ENCODE measurements at regions not wholly inside any gene's neighbourhood (a gene's known extent, or its start where the extent isn't known, plus 50 kb on each side); places are given as distances from the start of the nearest gene placed in this dataset.
A peak's percentile ranks its signal among the peaks of the same experiment; 100 is the strongest.

DNA sequence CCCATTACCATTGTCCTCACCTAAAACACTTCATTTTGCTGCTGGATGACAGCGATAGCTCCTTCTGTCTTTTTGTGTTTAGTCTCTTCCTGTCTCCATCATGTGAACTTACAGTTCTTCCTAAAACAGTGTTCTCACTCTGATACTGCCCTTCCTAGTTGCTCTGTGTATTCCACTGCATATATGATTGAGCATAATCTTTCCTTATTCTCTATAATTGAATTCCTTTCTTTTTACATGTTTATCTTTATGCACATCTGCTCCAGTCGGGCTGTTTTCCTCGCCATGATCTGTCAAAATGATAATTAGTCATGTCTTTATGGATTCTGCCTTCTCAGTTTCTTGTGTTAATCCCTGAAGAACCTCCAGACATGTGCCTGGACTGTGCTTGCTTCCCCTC, 405.1 kb upstream of the SEMA6D start:
- intact Hi-C loops (cut with DNase I): no loop called here

DNA sequence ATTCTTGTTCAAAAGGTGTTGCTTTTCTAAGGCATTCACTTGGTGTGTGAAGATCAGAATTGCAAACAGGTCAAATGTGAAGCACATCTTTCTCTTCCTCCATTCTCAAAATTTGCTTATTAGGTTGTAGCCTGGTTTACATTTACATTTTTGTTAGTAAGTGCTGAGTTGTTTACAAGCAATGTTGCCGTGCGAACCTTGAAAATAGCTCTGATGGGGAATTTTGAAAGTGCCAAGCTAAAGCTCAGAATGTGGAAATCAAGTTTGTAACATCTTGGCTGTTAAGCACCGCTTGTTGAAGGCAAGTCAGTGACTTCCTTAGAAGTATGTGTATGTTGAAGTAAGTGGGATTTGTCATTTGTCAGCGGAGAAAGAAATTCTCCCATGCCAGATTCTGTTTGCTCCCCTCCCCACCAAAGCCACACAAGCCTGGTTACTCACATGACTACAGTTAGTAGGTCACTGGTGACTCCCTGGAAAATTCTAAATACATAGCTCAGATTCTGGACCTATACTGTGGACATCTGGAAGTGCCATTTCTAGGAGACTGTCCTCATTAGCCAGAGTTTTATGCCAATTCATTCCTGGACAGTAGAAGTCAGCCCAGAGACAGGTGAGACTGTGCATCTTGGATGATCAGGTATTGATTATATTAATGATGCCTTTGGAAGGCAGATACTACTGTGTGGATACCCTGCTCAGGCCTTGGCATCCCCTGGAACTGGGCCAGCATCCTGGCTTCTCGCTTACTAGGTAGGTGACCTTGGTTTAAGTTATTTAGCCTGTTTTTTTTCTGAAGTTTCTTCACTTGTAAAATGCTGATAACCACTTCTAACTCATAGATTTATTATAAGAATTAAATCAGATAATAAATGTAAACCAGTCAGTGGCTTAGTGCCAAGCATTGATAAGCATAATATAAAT, 390.6 kb upstream of the SEMA6D start:
- intact Hi-C loops (cut with DNase I): no loop called here
- DNase-seq: peak in 3 of 4 donors; percentile 13 to 16 (median 15)
- H3K27ac ChIP-seq: no peak overlapping the region
- H3K27me3 ChIP-seq: no peaks in the 10 kb centered on the region
- H3K4me1 ChIP-seq: peaks cover 2% of the 10 kb centered on the region
- H3K36me3 ChIP-seq (replicated peaks in 1 of 2; ENCODE audit: insufficient read depth in 1 of 2, low read depth in 2 of 2): no peaks in the 10 kb centered on the region
- H3K4me3 ChIP-seq: no peak overlapping the region
- WGBS, 2 donors: 59 to 60% methylated on average over 5 of the region's 5 CpGs
- TF ChIP-seq, protein P1, sequence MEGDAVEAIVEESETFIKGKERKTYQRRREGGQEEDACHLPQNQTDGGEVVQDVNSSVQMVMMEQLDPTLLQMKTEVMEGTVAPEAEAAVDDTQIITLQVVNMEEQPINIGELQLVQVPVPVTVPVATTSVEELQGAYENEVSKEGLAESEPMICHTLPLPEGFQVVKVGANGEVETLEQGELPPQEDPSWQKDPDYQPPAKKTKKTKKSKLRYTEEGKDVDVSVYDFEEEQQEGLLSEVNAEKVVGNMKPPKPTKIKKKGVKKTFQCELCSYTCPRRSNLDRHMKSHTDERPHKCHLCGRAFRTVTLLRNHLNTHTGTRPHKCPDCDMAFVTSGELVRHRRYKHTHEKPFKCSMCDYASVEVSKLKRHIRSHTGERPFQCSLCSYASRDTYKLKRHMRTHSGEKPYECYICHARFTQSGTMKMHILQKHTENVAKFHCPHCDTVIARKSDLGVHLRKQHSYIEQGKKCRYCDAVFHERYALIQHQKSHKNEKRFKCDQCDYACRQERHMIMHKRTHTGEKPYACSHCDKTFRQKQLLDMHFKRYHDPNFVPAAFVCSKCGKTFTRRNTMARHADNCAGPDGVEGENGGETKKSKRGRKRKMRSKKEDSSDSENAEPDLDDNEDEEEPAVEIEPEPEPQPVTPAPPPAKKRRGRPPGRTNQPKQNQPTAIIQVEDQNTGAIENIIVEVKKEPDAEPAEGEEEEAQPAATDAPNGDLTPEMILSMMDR (IDR thresholded peaks at IDR 0.05): no peak
- no peak for TF ChIP-seq POLR2A (IDR thresholded peaks at IDR 0.05)
- H3K9me3 ChIP-seq: no peaks in the 10 kb centered on the region
- no peak for ATAC-seq

More for the DNA sequence above, 405.1 kb upstream of the SEMA6D start:
- Histone ChIP-seq H3K4me3 (no peak overlapping the region), H3K4me1 (no peaks in the 10 kb centered on the region), H3K36me3 (replicated peaks in 1 of 2; ENCODE audit: insufficient read depth in 1 of 2, low read depth in 2 of 2) (no peaks in the 10 kb centered on the region), H3K9me3 (no peaks in the 10 kb centered on the region), H3K27ac (no peak overlapping the region), H3K27me3 (no peaks in the 10 kb centered on the region)
- no peak for DNase-seq
- TF ChIP-seq POLR2A (IDR thresholded peaks at IDR 0.05): no peak
- TF ChIP-seq, protein P1 (IDR thresholded peaks at IDR 0.05): no peak
- no peak for ATAC-seq
- 60 to 65% methylated on average over 3 of the region's 3 CpGs for WGBS, 2 donors

DNA sequence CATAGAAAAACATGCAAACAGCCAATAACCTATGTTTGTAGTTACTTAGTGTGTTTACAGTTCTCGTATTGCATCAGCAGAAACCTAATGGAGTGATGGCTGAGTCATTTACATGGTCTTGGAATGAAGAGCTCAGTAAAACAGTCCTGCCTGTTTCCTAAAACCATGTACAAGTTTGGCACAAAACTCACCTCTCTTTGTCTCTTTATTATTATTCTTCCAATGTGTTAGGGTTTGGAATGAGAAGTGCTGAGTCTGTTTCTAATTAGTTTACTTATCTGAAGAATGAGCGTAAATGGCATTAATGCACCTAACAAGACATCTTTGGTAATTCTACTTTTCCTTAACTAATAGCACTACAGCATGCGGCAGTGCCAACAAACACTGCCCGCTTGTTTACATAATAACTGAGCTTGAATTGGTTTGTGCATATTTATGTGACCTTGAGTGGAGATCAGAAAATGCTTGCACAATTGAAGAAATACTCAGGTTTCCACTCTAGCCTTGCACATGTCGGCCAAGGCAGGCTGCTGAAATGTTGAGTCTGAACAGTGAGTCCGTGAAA, 385.4 kb upstream of the SEMA6D start:
- TF ChIP-seq, protein P1 (IDR thresholded peaks at IDR 0.05): no peak
- TF ChIP-seq POLR2A (IDR thresholded peaks at IDR 0.05): no peak
- DNase-seq (peak in 2 of 4 donors; percentile 3 to 21), ATAC-seq (no peak)
- H3K9me3 ChIP-seq: no peaks in the 10 kb centered on the region
- peaks cover 12% of the 10 kb centered on the region for H3K4me1 ChIP-seq
- no peak overlapping the region for H3K4me3 ChIP-seq
- no peak overlapping the region for H3K27ac ChIP-seq
- intact Hi-C loops (cut with DNase I): no loop called here
- no peaks in the 10 kb centered on the region for H3K27me3 ChIP-seq
- H3K36me3 ChIP-seq (replicated peaks in 1 of 2; ENCODE audit: insufficient read depth in 1 of 2, low read depth in 2 of 2): no peaks in the 10 kb centered on the region
- WGBS, 2 donors: 36 to 40% methylated on average over 6 of the region's 6 CpGs

DNA sequence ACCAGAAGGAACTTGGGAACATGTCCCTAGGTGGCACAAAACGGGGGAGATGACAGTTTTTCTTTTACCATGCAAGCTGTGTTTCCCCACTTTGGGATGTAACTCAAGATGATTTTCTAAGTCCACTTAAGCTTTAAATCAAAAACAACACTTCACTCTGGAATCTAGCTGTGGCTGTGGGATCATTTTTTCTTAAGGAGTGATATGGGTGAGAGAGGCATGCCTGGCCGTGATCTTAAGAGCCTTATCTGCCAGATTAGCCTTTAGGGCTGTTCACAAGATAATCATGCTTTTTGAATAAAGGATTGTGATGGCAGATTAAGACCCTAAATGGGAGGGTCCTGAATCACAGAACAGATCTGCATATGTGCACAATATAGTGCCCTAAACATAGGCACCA, 384.8 kb upstream of the SEMA6D start:
- WGBS, 2 donors: 40 to 48% methylated on average over 2 of the region's 2 CpGs
- Histone ChIP-seq H3K9me3 (no peaks in the 10 kb centered on the region), H3K4me1 (peaks cover 12% of the 10 kb centered on the region), H3K36me3 (replicated peaks in 1 of 2; ENCODE audit: insufficient read depth in 1 of 2, low read depth in 2 of 2) (no peaks in the 10 kb centered on the region), H3K27me3 (no peaks in the 10 kb centered on the region), H3K27ac (no peak overlapping the region), H3K4me3 (no peak overlapping the region)
- intact Hi-C loops (cut with DNase I): no loop called here
- DNase-seq (no peak), ATAC-seq (no peak)
- TF ChIP-seq, protein P1 (IDR thresholded peaks at IDR 0.05): no peak
- no peak for TF ChIP-seq POLR2A (IDR thresholded peaks at IDR 0.05)

Measured in body of pancreas (tissue), 4 donors.